Psoas muscle (tissue), 7 donors: ENCODE measurements at regions not wholly inside any gene's neighbourhood (a gene's known extent, or its start where the extent isn't known, plus 50 kb on each side); places are given as distances from the start of the nearest gene placed in this dataset.

Experiments used
- ATAC-seq, 4 donors: fragments of 200-7000 bp; cut with Tn5 transposase; one replicate each; pipeline ENCODE4 v1.9.1; 2020; ENCODE audit warnings: moderate library complexity in 3 of 4, mild to moderate bottlenecking in 2 of 4
- DNase-seq, 2 donors: peaks; one replicate each; pipeline ENCODE4 v3.0.0-alpha.2; 2020
- H3K27ac ChIP-seq: fragments of 200-600 bp; one replicate; pipeline ENCODE4 v1.8.0; 2022
- H3K27me3 ChIP-seq, 3 donors: fragments of 200-600 bp in 1 of 3; one replicate each; pipeline versions ENCODE4 v1.6.1 to v1.8.0; 2013 to 2022; ENCODE audit warnings: low read length in 2 of 3, mild to moderate bottlenecking in 2 of 3, moderate library complexity in 1 of 3; ENCODE audit not compliant: insufficient read depth in 3 of 3
- H3K36me3 ChIP-seq, 2 donors: fragments of 200-600 bp in 1 of 2; one replicate each; pipeline versions ENCODE4 v1.6.1 to v1.8.0; 2013 to 2022; ENCODE audit warnings: low read depth in 1 of 2, mild to moderate bottlenecking in 1 of 2, moderate library complexity in 1 of 2; ENCODE audit not compliant: insufficient read depth in 1 of 2
- H3K4me1 ChIP-seq: fragments of 200-600 bp; one replicate; pipeline ENCODE4 v1.8.0; 2022
- H3K4me3 ChIP-seq: fragments of 200-600 bp; one replicate; pipeline ENCODE4 v1.8.0; 2022; ENCODE audit warnings: mild to moderate bottlenecking
- H3K9me3 ChIP-seq: fragments of 200-600 bp; one replicate; pipeline ENCODE4 v1.8.0; 2022
- CTCF ChIP-seq: fragments of 200-600 bp; IDR thresholded peaks from one replicate; pipeline ENCODE4 v1.8.0; 2022; ENCODE audit warnings: antibody characterized with exemption
- WGBS, 3 donors: extraction: QIAGEN DNeasy Blood & Tissue Kit; methylation state at CpG; one replicate each; pipeline versions ENCODE4 v1.1.6 to v1.1.7; 2013; 5-methylcytosine and 5-hydroxymethylcytosine counted together
- intact Hi-C, 2 donors: fragments of 100-400 bp; cut with DNase I; formaldehyde crosslinking; loops; one replicate each; pipeline versions ENCODE4 v1.11.0 to v1.14.2; 2022
- donor health status: healthy with polysubstance abuse.
- donor health status: DM: no; HTN: no; CAD: no; lungs with moderate emphysema.
- donor health status: Bipolar disorder and iron deficiency.
- donor health status: healthy.
- donor health status: DM: yes; HTN: yes; CAD: no.
- donor health status: DM: no; HTN: no; CAD: no.
- donor health status: DM: yes; HTN: yes; CAD: no.

- Histone ChIP-seq H3K27me3 (no peaks in the 10 kb centered on the region), H3K27ac (no peak overlapping the region), H3K36me3 (no peaks in the 10 kb centered on the region), H3K9me3 (no peaks in the 10 kb centered on the region), H3K4me1 (no peaks in the 10 kb centered on the region), H3K4me3 (no peak overlapping the region)
- ATAC-seq (no peak), DNase-seq (no peak)
- intact Hi-C loops = no loop called here
- no peak for TF ChIP-seq CTCF
- WGBS, 3 donors = 84 to 89% (median 89%) methylated on average over 3 of the region's 3 CpGs
Observed at GRCh38 chr12:127416796-127417195, 850.2 kb upstream of the TMEM132C start.

- no peak for TF ChIP-seq CTCF
- Histone ChIP-seq H3K4me3 (no peak overlapping the region), H3K27ac (no peak overlapping the region), H3K27me3 (no peaks in the 10 kb centered on the region), H3K9me3 (no peaks in the 10 kb centered on the region), H3K4me1 (no peaks in the 10 kb centered on the region), H3K36me3 (no peaks in the 10 kb centered on the region)
- intact Hi-C loops = no loop called here
- ATAC-seq (no peak), DNase-seq (no peak)
- WGBS, 3 donors = 68 to 69% (median 69%) methylated on average over 2 of the region's 2 CpGs
Observed at GRCh38 chr12:127419111-127419510, 847.9 kb upstream of the TMEM132C start.

GRCh38 chr12:127421614-127422013 is 845.4 kb upstream of the TMEM132C start:
- TF ChIP-seq CTCF = no peak
- ATAC-seq (no peak), DNase-seq (no peak)
- H3K27ac ChIP-seq = no peak overlapping the region
- no peaks in the 10 kb centered on the region for H3K4me1 ChIP-seq
- intact Hi-C loops = no loop called here
- no peaks in the 10 kb centered on the region for H3K27me3 ChIP-seq
- H3K9me3 ChIP-seq = no peaks in the 10 kb centered on the region
- no peak overlapping the region for H3K4me3 ChIP-seq
- no peaks in the 10 kb centered on the region for H3K36me3 ChIP-seq
- 65 to 75% (median 67%) methylated on average over 5 of the region's 5 CpGs for WGBS, 3 donors

- H3K27me3 ChIP-seq = no peaks in the 10 kb centered on the region
- intact Hi-C loops = no loop called here
- 77 to 83% (median 81%) methylated on average over 9 of the region's 9 CpGs for WGBS, 3 donors
Observed at GRCh38 chr12:127422935-127423566, 843.9 kb upstream of the TMEM132C start.

More at GRCh38 chr12:127422935-127423566, 843.9 kb upstream of the TMEM132C start:
- ATAC-seq (no peak), DNase-seq (no peak)
- Histone ChIP-seq H3K4me1 (no peaks in the 10 kb centered on the region), H3K4me3 (no peak overlapping the region), H3K36me3 (no peaks in the 10 kb centered on the region), H3K27ac (no peak overlapping the region), H3K9me3 (no peaks in the 10 kb centered on the region)
- TF ChIP-seq CTCF = no peak
